LNCaP clone FGC (cell line): ENCODE measurements at regions not wholly inside any gene's neighbourhood (a gene's known extent, or its start where the extent isn't known, plus 50 kb on each side); places are given as distances from the start of the nearest gene placed in this dataset.

Source experiments
- DNase-seq: peaks from one replicate; pipeline ENCODE4 v3.0.0-alpha.2; 2011; ENCODE audit warnings: low read depth
- H3K4me3 ChIP-seq: 2 replicates; pipeline ENCODE4 v1.5.1; 2011; ENCODE audit warnings: mild to moderate bottlenecking, low read depth, low read length, control low read depth
- TF ChIP-seq, protein P1 (sequence below): IDR thresholded peaks from 2 replicates; pipeline ENCODE4 v1.5.1; 2012; ENCODE audit warnings: mild to moderate bottlenecking; ENCODE audit not compliant: control insufficient read depth, insufficient read depth; ENCODE audit errors: extremely low read depth

DNA sequence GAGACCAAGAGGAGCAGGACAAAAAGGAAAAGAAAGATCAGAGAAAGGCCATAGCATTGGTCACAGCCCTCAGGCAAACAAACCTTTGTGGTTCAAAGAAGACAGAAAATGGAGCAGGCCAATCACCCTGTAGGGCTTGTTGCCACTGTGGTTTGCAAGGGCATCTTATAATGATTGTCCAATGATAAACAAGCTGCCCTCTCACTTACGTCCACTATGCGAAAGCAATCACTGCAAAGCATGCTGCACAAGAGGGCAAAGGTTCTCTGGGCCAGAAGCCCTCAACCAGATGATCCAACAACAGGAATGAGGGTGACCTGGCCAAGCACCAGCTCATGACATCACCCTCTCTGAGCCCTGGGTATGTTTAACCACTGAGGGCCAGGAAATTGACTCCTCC is 360.9 kb upstream of the HSFY2 start:
- TF ChIP-seq, protein P1, sequence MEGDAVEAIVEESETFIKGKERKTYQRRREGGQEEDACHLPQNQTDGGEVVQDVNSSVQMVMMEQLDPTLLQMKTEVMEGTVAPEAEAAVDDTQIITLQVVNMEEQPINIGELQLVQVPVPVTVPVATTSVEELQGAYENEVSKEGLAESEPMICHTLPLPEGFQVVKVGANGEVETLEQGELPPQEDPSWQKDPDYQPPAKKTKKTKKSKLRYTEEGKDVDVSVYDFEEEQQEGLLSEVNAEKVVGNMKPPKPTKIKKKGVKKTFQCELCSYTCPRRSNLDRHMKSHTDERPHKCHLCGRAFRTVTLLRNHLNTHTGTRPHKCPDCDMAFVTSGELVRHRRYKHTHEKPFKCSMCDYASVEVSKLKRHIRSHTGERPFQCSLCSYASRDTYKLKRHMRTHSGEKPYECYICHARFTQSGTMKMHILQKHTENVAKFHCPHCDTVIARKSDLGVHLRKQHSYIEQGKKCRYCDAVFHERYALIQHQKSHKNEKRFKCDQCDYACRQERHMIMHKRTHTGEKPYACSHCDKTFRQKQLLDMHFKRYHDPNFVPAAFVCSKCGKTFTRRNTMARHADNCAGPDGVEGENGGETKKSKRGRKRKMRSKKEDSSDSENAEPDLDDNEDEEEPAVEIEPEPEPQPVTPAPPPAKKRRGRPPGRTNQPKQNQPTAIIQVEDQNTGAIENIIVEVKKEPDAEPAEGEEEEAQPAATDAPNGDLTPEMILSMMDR, result no peak
- DNase-seq, result no peak
- no peak overlapping the region for H3K4me3 ChIP-seq

DNA sequence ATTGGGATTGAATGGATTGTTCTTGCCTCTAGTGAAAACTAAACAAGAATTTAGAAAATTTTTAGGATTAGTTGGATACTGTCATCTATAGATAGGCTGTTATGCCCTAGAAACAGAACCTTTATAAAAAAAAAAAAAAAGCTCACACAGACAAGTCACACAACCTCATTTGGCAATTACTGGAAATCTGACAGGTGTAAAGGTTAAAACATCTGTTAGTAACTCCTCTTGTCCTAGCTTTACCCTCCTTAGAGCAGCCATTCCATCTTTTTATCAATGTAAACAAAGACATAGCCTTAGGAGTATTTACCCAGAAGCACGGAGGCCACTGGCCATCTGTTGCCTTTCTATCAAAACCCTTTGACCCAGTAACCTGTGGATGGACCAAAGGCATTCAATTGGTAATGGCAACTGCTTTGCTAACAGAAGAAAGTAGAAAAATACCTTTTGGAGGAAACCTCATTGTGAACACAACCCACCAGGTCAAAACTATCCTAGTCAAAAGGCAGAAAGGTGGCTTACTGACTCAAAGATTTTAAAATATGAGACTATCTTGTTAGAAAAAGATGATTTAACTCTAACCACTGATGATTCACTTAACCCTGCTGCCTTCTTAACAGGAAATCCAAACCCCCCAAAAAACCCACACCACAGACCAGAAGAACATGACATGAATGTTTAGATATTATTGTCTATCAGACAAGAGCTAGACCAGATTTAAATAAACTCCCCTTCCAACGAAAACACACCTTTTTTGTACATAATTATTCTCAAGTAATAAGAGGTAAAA is 357.2 kb upstream of the HSFY2 start:
- TF ChIP-seq, protein P1, result no peak
- no peak for DNase-seq
- H3K4me3 ChIP-seq, result no peak overlapping the region

DNA sequence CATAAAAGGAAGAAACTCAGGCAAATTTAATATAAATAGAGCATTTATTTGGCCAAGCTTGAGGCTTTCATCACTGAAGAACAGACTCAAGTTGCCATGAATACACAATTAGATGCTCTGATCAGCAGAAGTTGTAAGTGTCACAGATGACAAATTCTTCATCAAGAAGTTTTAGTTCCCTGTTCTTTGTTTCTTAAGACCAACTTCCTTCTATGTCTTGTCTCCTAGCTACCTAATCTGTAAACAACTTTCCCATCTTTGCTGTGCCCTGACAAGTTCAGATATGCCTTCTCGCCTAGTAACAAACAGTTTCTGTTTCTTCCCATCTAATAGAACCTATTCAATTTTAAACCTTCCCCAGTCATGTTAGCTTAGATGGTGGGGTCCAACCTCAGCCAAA is 353.4 kb upstream of the HSFY2 start:
- no peak overlapping the region for H3K4me3 ChIP-seq
- no peak for DNase-seq
- TF ChIP-seq, protein P1, result no peak

DNA sequence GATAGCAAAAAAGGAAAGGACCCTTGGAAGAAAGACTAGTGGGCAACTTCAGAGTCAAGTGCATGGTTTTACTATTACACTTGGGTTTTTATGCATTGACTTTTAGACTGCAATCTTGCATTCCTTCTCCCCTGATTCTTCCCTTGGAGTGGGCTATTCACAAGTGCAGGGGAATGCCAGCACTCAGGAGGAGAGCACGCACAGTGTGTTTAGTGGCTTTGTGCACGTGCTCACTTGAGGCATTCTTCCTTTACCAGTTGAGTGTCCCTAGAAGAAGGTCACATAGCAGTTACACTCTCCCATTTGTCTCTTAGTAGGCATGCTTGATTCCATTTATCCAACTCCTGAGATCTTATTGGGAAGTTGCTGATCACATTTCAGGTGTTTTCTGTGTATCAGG is 351.1 kb upstream of the HSFY2 start:
- H3K4me3 ChIP-seq, result no peak overlapping the region
- TF ChIP-seq, protein P1, result no peak
- DNase-seq, result no peak

DNA sequence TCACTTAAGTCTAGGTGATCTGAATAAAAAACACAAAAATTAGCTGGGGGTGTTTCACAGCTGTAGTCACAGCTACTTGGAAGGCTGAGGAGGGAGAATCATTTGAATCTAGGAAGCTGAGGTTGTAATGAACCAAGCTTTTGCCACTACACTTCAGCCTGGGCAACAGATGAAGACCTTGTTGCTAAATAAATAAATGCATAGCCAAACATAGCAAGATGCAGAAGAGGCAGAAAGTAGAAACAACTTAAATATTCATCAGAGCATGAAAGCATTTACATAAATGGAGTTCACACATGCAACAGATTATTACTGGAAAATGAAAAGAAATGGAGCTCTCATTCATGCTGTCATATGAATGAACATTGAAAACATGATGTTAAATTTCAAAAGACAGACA is 348.9 kb upstream of the HSFY2 start:
- no peak for DNase-seq
- TF ChIP-seq, protein P1, result no peak
- no peak overlapping the region for H3K4me3 ChIP-seq

DNA sequence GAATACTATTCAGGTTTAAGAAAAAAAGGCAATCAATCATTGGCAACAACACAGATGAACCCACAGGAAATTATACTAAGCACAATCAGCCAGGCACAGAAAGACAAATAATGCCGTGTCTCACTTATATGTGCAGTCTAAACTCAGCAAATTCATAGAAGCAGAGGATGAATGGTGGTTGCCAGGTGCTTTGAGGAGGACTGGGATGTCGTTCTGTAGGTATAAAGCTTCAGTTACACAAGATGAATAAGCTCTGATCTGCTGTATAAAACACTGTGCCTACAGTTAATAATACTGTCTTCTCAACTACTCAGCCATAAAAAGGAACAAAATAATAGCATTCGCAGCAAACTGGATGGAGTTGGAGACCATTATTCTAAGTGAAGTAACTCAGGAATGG is 324.8 kb upstream of the HSFY2 start:
- TF ChIP-seq, protein P1, result no peak
- H3K4me3 ChIP-seq, result no peak overlapping the region
- no peak for DNase-seq

DNA sequence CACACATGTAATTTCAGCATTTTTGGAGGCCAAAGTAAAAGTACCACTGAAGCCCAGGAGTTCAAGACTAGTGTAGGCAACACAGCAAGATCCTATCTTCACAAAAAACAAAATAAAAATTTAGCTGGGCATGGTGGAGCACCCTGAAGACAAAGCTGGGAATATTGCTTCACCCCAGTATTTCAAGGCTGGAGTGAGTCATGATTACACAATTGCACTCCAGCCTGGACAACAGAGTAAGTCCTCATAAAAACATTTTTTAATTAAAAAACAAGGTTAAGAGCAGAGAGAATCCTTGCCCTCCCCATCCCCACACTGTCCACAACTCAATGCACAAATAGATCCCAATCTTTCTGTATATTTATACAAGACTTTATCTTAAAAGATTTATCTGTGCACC is 321.9 kb upstream of the HSFY2 start:
- TF ChIP-seq, protein P1, result no peak
- H3K4me3 ChIP-seq, result no peak overlapping the region
- DNase-seq, result no peak
